HL-60 (cell line): ENCODE measurements at regions not wholly inside any gene's neighbourhood (a gene's known extent, or its start where the extent isn't known, plus 50 kb on each side); places are given as distances from the start of the nearest gene placed in this dataset.

Experiments used
- GABPA ChIP-seq: IDR thresholded peaks from 2 replicates; pipeline ENCODE4 v1.6.1; 2012; ENCODE audit warnings: low read depth
- POLR2AphosphoS5 ChIP-seq: IDR thresholded peaks from 2 replicates; pipeline ENCODE4 v1.6.1; 2012; ENCODE audit warnings: low read depth
- SPI1 ChIP-seq: IDR thresholded peaks from 2 replicates; pipeline ENCODE4 v1.6.1; 2012; ENCODE audit warnings: low read depth, mild to moderate bottlenecking, borderline replicate concordance
- TF ChIP-seq, protein P1 (sequence below): IDR thresholded peaks from one replicate; pipeline ENCODE4 v1.5.1; 2011; ENCODE audit warnings: low read length, control low read depth, inconsistent platforms; ENCODE audit not compliant: insufficient read depth
- TF ChIP-seq, protein P2 (sequence below): IDR thresholded peaks from 2 replicates; pipeline ENCODE4 v1.6.1; 2012; ENCODE audit warnings: low read depth; ENCODE audit not compliant: insufficient replicate concordance

DNA sequence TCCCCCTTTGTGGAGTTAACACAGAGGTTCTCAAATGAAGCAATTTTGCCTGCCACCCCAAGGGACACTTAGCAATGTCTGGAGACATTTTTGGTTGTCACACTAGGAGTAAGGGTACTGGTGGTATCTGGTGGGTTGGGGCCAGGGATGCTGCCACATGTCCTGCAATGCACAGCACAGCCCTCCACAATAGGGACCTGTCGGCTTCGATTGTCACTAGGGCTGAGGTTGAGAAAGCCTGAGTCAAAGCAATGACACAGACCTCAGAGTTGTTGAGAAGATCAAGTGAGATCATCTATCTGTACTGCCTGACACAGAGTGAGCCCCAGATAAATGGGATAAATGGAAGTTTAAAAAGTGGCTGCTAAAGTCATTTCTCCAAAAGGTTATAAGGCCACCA is 249.2 kb upstream of the KLF4 start:
- TF ChIP-seq, protein P1, sequence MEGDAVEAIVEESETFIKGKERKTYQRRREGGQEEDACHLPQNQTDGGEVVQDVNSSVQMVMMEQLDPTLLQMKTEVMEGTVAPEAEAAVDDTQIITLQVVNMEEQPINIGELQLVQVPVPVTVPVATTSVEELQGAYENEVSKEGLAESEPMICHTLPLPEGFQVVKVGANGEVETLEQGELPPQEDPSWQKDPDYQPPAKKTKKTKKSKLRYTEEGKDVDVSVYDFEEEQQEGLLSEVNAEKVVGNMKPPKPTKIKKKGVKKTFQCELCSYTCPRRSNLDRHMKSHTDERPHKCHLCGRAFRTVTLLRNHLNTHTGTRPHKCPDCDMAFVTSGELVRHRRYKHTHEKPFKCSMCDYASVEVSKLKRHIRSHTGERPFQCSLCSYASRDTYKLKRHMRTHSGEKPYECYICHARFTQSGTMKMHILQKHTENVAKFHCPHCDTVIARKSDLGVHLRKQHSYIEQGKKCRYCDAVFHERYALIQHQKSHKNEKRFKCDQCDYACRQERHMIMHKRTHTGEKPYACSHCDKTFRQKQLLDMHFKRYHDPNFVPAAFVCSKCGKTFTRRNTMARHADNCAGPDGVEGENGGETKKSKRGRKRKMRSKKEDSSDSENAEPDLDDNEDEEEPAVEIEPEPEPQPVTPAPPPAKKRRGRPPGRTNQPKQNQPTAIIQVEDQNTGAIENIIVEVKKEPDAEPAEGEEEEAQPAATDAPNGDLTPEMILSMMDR, result no peak
- no peak for TF ChIP-seq POLR2AphosphoS5
- no peak for TF ChIP-seq GABPA
- TF ChIP-seq, protein P2, sequence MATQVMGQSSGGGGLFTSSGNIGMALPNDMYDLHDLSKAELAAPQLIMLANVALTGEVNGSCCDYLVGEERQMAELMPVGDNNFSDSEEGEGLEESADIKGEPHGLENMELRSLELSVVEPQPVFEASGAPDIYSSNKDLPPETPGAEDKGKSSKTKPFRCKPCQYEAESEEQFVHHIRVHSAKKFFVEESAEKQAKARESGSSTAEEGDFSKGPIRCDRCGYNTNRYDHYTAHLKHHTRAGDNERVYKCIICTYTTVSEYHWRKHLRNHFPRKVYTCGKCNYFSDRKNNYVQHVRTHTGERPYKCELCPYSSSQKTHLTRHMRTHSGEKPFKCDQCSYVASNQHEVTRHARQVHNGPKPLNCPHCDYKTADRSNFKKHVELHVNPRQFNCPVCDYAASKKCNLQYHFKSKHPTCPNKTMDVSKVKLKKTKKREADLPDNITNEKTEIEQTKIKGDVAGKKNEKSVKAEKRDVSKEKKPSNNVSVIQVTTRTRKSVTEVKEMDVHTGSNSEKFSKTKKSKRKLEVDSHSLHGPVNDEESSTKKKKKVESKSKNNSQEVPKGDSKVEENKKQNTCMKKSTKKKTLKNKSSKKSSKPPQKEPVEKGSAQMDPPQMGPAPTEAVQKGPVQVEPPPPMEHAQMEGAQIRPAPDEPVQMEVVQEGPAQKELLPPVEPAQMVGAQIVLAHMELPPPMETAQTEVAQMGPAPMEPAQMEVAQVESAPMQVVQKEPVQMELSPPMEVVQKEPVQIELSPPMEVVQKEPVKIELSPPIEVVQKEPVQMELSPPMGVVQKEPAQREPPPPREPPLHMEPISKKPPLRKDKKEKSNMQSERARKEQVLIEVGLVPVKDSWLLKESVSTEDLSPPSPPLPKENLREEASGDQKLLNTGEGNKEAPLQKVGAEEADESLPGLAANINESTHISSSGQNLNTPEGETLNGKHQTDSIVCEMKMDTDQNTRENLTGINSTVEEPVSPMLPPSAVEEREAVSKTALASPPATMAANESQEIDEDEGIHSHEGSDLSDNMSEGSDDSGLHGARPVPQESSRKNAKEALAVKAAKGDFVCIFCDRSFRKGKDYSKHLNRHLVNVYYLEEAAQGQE, result no peak
- TF ChIP-seq SPI1, result no peak
